Esophagus mucosa (tissue), 1 donor: ENCODE measurements at regions not wholly inside any gene's neighbourhood (a gene's known extent, or its start where the extent isn't known, plus 50 kb on each side); places are given as distances from the start of the nearest gene placed in this dataset.
"Not testable (repeated sequence)": the region's sequence is repeated elsewhere in the genome, so short reads cannot be mapped to it uniquely, and the experiment has no call there.

Source experiments
- ATAC-seq: fragments of 200-7000 bp; cut with Tn5 transposase; one replicate; pipeline ENCODE4 v1.9.1; 2020
- donor health status: DM: yes; HTN: yes; CAD: no.

DNA sequence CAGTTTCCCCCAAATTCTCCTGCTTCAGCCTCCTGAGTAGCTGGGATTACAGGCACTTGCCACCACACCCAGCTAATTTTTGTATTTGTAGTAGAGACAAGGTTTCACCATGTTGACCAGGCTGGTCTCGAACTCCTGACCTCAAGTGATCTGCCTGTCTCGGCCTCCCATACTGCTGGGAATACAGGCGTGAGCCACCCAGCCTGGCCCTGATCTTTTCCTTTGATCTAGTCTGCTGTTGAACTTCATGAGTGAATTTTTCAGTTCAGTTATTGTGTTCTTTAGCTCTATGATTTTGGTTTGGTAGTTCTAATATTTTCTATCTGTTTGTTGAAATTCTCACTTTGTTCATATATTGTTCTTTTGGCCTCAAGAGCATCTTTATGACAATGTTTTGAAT lies 83.4 kb upstream of the RAP2C start:
- not testable (repeated sequence) for ATAC-seq

DNA sequence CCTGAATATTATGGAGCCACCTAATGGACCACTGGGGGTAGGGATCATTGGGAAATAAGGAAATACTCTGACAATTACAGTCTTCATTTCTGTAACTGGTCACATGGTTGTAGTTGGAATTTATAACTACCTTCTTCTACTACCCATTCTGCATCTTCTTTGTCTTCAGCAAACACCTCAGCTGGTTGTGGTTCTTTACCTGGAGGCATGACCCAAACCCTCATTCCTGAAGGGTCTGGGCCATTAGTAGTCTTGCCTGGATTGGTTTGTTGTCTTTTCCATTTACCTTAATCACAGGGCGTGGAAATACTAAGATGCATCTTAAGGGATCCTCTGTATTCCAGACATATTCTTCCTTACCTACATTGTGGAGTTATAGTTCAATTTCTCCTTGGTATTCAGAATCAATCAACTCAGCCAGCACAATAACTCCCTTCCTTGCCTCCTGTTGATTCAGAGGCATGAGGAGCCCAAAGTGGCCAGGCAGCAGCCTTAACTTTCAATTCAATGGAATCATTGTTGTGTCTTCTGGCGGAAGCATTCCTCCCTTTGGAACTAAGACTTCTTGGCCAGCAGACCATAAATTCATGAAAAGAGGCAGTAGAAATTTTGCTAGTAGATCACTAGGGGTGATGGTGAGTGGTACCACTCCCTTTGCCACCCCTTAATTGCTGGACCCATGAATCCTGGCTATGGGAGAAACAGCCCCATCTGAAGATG lies 75.7 kb upstream of the RAP2C start:
- ATAC-seq: no peak

DNA sequence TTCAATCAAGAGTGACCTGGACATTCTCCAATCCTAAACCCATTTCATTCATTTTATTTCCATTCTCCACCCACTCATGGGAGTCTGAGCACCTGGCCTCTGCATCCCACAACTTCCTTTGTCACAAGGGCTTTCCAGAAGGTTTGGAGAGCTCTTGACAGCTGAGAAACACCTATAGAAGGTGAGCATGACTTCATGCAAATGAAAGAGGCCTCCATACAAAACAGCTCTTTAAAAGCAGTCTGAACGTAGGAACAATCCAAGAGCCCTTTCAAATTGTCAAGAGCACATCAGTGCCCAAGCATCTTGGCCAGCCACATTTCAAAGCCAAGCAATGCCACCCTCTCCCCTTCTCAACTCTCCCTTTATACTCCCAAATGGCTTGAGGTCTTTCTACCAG lies 74.9 kb upstream of the RAP2C start:
- no peak for ATAC-seq

DNA sequence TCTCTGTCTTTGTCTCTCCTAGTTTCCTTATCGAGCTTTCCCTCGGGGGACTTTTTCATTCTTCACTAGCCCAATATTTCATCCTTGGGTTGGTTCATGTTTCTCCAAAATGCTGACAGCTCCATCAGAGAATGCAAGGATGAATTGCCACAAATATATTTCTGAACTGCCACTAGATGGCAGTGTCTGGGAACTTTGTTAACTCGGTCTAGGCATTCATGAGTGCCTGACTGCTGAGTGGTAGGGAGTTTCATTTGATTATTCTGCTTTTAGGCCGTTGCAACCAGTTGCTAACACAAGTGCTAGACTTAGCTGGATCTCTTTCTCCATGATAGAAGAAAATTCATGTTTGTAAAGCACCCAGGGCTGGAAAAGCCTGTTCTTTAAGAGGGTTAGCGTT lies 73.5 kb upstream of the RAP2C start:
- peak; percentile 63 for ATAC-seq

DNA sequence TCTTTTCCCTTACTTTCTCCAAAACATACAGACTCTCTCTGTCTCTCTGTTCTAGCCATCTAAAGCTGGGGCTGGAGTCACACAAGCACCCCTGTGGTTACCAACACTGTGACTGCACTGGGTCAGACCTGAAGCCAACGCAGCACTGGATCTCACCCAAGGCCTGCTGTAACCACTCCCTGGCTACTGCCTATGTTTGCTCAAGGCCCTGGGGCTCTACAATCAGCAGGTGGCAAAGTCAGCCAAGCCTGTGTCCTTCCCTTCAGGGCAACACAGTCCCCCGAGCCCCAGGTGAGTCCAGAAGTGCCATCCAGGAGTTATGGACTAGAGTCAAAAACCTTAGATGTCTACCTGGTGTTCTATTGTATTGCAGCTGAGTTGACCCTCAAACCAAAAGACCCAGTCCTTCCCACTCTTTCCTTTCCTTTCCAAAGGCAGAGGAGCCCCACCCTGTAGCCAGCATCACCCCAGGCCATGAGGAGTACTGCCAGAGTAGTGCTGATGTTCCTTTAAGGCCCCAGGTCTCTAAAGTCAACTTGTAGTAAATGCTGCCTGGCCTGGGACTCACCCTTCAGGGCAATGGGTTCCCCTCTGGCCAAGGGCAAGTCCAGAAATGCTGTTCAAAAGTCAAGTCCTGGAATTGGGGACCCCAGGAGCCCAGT lies 58.8 kb upstream of the RAP2C start:
- ATAC-seq: no peak

DNA sequence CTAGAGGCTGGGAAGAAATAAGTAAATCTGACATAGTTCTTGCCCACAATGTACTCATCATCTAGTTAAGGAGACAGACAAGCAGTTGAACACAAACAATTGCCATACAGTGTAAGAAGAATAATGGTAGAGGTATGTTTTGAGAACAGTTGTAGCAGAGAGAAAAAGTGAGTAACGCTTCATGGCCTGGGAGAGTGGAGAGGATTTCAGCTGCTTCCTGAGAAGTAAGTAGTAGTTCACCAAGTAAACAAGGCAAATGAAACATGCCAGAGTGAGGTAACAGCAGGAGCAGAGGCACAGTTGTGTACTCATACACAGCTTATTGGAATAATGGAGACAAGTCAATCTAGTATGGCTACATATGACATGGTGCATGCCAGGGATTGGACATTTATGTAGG lies 53.6 kb upstream of the RAP2C start:
- peak; percentile 59 for ATAC-seq

DNA sequence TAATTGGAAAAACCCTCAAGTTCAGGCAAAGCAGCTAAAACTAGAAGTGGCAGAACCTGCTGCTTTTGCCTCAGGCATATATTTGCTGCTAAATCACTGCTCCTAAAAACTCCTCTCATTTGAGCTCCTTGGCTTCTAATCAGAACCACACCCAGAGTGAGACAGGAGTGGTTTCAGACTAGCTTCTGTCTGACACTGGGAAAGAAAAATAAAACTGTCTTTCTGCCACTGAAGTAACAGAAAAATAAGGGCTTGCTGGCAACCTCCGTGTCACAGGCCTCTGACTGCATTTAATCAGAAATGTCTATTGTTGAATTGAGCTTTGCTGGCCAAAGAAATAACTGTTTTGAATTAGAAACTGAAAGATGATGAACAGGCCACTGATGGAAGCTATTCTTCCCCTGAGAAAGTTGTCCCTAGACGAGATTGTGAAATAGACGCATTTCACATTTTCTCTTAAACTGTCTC lies 52.1 kb upstream of the RAP2C start:
- ATAC-seq: peak; percentile 87

DNA sequence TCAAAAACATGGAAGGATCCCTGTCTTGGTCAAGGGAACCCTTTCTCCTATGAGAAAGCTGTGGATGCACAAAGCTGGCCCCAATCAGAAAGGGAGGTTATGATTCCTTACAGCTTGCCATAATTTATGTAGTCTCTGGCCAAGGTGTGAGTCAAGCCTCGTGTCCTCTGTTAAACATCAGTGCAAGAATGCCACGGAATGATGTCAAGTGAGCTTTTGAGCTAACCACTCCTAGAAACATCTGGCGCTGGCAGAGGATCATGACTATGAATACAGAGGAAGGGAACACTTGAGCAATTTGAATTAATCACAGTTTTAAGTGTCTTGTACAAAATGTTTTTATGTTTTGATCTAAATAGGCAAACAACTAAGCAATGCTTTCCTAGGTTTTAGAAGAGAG lies 51.5 kb upstream of the RAP2C start:
- peak; percentile 94 for ATAC-seq

DNA sequence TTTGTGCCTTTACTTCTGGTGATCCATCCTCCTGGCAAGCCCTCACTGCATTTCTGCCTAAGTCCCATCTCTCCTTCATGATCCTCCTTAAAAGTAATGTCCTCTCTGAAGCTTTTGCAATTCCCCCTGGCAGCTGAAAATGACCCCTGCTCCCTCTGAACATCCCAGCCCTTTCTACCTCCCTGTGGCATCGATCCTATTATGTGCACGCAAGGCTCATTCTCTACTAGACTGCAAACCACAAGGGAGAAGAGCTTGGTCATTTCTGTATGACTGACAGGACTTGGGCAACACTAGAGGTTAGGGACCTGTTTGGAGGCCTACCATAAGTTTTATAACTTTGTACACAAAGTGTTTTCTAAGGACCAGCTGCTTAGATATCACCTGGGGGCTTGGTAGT lies 50.8 kb upstream of the RAP2C start:
- no peak for ATAC-seq
